Fibroblast of skin of right biceps (primary cell): ENCODE measurements at regions not wholly inside any gene's neighbourhood (a gene's known extent, or its start where the extent isn't known, plus 50 kb on each side); places are given as distances from the start of the nearest gene placed in this dataset.
"Not testable (repeated sequence)": the region's sequence is repeated elsewhere in the genome, so short reads cannot be mapped to it uniquely, and the experiment has no call there.

ENCODE experiments used
- DNase-seq: peaks from one replicate; pipeline ENCODE4 v3.0.0-alpha.2; 2013

DNA sequence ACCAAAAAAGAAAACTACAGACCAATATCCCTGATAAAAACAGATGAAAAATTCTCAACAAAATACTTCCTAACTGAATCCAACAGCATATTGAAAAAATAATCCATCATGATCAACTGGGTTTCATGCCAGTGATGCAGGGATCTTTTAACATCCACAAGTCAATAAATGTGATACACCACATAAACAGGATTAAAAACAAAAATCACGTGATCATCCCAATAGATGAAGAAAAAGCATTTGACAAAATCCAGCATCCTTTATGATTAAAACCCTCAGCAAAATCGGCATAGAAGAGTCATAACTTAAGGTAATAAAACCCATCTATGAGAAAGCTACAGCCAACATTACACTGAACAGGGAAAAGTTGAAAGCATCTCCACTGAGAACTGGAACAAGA, 107.5 kb downstream of the DCLK3 start:
- DNase-seq = no peak

DNA sequence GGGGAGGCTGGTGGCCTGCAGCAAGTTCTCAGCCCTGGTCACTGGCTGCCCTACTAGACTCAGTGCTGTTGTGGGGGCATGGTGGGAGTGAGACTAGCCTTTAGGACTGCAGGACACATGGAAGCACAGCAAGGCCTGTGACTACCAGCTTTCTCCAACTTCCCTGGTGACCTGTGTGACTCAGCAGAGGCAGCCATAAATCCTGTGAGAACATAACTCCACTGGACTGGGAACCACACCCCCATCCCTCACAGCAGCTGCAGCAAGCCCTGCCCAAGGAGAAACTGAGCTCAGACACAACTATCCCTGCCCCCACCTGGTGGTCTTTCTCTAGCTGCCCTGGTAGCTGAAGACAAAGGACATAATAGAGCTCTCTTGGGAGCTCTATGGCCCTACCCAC, 111.3 kb downstream of the DCLK3 start:
- DNase-seq = peak; percentile 65

GRCh38 chr3:36652104-36652503, 112.2 kb downstream of the DCLK3 start:
- no peak for DNase-seq

- peak; percentile 81 for DNase-seq
Measured at GRCh38 chr3:36650271-36650671, 114.1 kb downstream of the DCLK3 start.

GRCh38 chr3:36649125-36649524, 115.2 kb downstream of the DCLK3 start:
- DNase-seq = peak; percentile 27

DNA sequence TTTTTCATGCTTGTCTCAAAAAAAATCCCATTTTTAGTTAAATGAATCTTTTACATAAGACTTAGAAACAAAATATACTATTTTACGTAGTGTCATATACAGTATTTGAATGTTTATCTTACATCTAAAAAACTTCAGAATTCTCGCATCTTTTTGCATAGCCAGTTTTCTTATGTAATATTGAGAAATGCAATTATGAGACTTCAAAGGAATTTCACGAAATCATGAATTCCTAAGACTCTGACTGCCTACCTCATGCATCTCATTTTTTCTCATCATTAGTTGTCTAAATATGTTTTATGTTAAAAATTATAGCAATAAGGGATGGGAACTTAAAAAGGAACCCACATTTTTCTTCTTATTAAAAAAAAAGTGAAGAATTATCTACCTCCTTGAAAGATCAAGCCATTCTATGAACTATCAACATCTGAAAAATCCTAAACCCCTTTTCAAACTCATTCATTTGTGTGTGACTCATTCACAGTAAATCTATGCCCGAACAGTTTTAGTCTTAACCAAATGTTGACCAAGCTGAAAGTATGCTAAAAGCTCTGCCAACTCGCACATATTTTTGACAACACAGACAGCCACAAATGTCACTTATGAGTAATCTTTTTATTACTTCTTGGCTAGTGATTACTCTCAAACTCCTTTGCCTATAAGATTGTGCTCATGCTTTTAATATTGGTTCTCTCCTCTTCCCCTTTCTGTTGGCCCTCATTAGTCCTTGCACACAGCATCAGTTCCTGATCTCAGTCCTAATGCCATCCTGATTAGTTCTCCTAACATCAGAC, 115.9 kb downstream of the DCLK3 start:
- DNase-seq = peak; percentile 98

- DNase-seq = peak; percentile 65
Measured at GRCh38 chr3:36647423-36647853, 116.9 kb downstream of the DCLK3 start.

DNA sequence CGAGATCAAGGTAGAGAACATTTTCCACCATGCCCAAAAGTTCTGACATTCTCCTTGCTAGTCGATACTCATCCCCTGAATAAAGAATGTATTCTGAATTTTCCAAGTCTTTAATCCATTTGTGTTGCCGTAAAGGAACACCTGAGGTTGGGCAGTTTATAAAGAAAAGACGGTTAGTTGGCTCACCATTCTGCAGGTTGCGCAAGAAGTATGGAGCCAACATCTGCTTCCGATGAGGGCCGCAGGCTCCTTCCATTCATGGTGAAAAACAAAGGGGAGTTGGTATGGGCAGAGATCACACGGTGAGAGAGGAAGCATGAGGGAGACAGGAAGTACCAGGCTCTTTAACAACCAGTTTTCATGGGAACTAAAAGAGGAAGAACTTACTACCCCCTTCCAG, 121.2 kb downstream of the DCLK3 start:
- no peak for DNase-seq

DNA sequence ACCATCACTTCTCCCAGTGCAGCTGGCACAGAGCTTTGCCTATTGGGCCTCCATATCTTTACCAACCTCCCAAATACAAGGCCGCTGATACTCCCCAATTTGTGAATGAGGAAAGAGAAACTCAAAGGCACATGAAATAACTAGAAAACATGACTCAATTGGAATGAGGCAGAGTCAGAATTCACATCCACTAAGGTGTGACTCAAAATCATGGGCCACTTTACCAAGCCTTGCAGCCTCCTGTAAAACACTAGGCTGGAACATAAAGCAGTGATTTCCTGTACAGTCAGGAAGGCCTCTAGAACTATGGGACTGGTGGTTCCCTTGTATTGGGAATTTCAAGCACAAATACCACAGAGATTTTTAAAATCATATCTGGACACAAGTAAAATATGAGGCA, 128.6 kb downstream of the DCLK3 start:
- DNase-seq = peak; percentile 22

DNA sequence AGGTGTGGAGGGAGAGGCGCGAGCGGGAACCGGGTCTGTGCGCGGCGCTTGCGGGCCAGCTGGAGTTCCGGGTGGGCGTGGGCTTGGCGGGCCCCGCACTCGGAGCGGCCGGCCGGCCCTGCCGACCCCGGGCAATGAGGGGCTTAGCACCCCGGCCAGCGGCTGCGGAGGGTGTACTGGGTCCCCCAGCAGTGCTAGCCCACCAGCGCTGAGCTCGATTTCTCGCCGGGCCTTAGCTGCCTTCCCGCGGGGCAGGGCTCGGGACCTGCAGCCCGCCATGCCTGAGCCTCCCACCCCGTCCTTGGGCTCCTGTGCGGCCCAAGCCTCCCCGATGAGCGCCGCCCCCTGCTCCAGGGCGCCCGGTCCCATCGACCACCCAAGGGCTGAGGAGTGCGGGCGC, 130.5 kb downstream of the DCLK3 start:
- not testable (repeated sequence) for DNase-seq

DNA sequence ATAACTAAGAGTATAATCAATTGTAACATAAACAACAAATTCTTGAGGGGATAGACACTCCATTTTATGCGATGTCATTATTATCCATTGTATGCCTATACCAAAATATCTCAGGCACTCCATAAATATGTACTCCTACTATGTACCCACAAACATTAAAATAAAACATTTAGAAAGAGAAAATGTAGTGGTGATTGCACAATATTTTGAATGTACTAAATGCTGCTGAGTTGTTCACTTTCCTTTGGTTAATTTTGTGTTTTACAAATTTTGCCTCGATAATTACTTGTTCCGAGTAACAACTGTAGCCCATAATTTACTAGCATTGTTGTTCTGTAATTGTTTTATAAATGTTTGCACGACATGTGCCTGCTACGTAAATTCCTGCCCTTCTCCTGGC, 131.3 kb downstream of the DCLK3 start:
- DNase-seq = no peak

DNA sequence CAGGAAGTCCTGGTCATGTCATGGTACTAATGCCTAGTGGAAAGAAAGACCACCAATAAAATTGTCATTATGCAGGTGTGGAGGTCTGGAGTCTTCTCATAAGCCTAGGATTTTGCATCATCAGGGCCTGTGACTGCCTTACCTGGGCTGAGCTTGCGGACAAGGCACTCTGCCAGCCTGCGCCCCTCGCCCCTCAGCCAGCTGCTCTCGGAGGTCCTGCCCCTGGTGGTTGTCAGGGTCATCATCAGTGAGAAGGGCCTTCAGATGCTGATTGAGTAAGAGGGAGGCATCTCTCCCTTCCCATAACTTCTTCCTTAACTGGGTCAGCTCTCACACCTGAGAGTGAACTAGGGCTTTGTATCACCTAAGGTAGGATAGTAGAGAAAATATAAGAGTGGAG, 132.8 kb downstream of the DCLK3 start:
- DNase-seq = no peak

- DNase-seq = no peak
Measured at GRCh38 chr3:36615861-36616260, 148.5 kb downstream of the DCLK3 start.

GRCh38 chr3:36606871-36607765, 157.2 kb downstream of the DCLK3 start:
- DNase-seq = no peak

- DNase-seq = no peak
Measured at GRCh38 chr3:36603423-36603822, 160.9 kb downstream of the DCLK3 start.

DNA sequence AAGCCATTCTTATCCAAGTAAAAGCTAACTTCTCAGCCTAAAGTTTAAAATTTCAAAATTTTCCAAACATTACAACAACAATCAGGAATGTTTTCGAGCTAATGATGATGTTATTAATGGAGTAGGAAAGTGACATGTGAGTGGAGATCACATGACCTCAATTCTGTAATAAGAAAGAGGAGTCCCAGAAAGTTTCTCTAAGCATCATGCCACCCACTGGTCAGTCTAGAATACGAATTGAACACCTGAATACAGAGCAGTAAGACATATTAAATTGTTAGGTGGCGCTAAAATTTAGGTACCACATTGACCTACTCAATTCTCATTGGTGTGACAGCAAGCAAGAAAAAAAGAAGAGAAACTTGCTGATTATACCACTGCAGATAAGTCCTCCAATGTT, 163.9 kb downstream of the DCLK3 start:
- no peak for DNase-seq
